ENCODE measurements at regions not wholly inside any gene's neighbourhood (a gene's known extent, or its start where the extent isn't known, plus 50 kb on each side); places are given as distances from the start of the nearest gene placed in this dataset.

- FAIRE-seq = no peak
These were observed 51.6 kb upstream of the SRGAP3 start for GRCh38 chr3:9301091-9301490.

- FAIRE-seq = no peak
These were observed 52.4 kb upstream of the SRGAP3 start for GRCh38 chr3:9301798-9302197.

GRCh38 chr3:9302425-9303181 is 53.2 kb upstream of the SRGAP3 start:
- peak; percentile 75 for FAIRE-seq

- no peak for FAIRE-seq
These were observed 54.4 kb upstream of the THUMPD3 start for GRCh38 chr3:9308298-9308990.

GRCh38 chr3:9310043-9310442 is 52.8 kb upstream of the THUMPD3 start:
- no peak for FAIRE-seq

GRCh38 chr3:9311228-9311627 is 51.6 kb upstream of the THUMPD3 start:
- FAIRE-seq = no peak
